RWPE1 (cell line): ENCODE measurements at regions not wholly inside any gene's neighbourhood (a gene's known extent, or its start where the extent isn't known, plus 50 kb on each side); places are given as distances from the start of the nearest gene placed in this dataset.

Source experiments
- CTCF ChIA-PET: fragments of 350-600 bp; sonication (Branson Sonifier 250); formaldehyde crosslinking; extraction: SDS; loops from one replicate; lab custom pipeline; 2021; lab: Yijun Ruan, JAX
- POLR2A ChIA-PET: fragments of 400-600 bp; formaldehyde crosslinking; extraction: SDS; loops from one replicate; lab custom pipeline; 2020; ENCODE audit warnings: antibody characterized with exemption; ENCODE audit not compliant: low non-redundant PET; lab: Yijun Ruan, JAX
- DNase-seq: peaks from one replicate; pipeline ENCODE4 v3.0.0; 2012; ENCODE audit warnings: low spot score
- H3K27ac ChIP-seq: fragments of 450-650 bp; 2 replicates; pipeline ENCODE4 v1.5.1; 2017
- TF ChIP-seq, protein P1 (sequence below): fragments of 450-650 bp; conservative IDR thresholded peaks from 2 replicates; pipeline ENCODE4 v1.5.1; 2017; ENCODE audit warnings: low read depth, mild to moderate bottlenecking

- TF ChIP-seq, protein P1, sequence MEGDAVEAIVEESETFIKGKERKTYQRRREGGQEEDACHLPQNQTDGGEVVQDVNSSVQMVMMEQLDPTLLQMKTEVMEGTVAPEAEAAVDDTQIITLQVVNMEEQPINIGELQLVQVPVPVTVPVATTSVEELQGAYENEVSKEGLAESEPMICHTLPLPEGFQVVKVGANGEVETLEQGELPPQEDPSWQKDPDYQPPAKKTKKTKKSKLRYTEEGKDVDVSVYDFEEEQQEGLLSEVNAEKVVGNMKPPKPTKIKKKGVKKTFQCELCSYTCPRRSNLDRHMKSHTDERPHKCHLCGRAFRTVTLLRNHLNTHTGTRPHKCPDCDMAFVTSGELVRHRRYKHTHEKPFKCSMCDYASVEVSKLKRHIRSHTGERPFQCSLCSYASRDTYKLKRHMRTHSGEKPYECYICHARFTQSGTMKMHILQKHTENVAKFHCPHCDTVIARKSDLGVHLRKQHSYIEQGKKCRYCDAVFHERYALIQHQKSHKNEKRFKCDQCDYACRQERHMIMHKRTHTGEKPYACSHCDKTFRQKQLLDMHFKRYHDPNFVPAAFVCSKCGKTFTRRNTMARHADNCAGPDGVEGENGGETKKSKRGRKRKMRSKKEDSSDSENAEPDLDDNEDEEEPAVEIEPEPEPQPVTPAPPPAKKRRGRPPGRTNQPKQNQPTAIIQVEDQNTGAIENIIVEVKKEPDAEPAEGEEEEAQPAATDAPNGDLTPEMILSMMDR = no peak
- POLR2A ChIA-PET = no interaction called here
- no peak overlapping the region for H3K27ac ChIP-seq
- CTCF ChIA-PET = interaction anchor here (1.2 kb wide), 1 partner anchor 278 kb away, joined by 4 read pairs; no protein-coding TSS in a partner anchor
- DNase-seq = no peak
Observed at GRCh38 chr2:16217291-16217690, 276.9 kb downstream of the MYCN start.

GRCh38 chr2:16216558-16216945 is 276.2 kb downstream of the MYCN start:
- H3K27ac ChIP-seq = no peak overlapping the region
- ChIA-PET CTCF (no interaction called here), POLR2A (no interaction called here)
- no peak for DNase-seq
- TF ChIP-seq, protein P1 = no peak

- no peak overlapping the region for H3K27ac ChIP-seq
- TF ChIP-seq, protein P1 = no peak
- POLR2A ChIA-PET = no interaction called here
- CTCF ChIA-PET = no interaction called here
- DNase-seq = no peak
Observed at GRCh38 chr2:16215902-16216557, 275.7 kb downstream of the MYCN start.

GRCh38 chr2:16214861-16215260 is 274.5 kb downstream of the MYCN start:
- no peak for DNase-seq
- TF ChIP-seq, protein P1 = no peak
- ChIA-PET POLR2A (no interaction called here), CTCF (no interaction called here)
- no peak overlapping the region for H3K27ac ChIP-seq

- POLR2A ChIA-PET = no interaction called here
- CTCF ChIA-PET = no interaction called here
- H3K27ac ChIP-seq = no peak overlapping the region
- TF ChIP-seq, protein P1 = no peak
- DNase-seq = no peak
Observed at GRCh38 chr2:16214391-16214790, 274.0 kb downstream of the MYCN start.

- DNase-seq = no peak
- TF ChIP-seq, protein P1 = no peak
- POLR2A ChIA-PET = no interaction called here
- no peak overlapping the region for H3K27ac ChIP-seq
- CTCF ChIA-PET = no interaction called here
Observed at GRCh38 chr2:16212321-16212720, 272.0 kb downstream of the MYCN start.
